ENCODE measurements at regions not wholly inside any gene's neighbourhood (a gene's known extent, or its start where the extent isn't known, plus 50 kb on each side); places are given as distances from the start of the nearest gene placed in this dataset.

GRCh38 chr3:178336336-178336735, 199.9 kb upstream of the KCNMB2 start:
- no peak for TF ChIP-seq CTCF (IDR thresholded peaks at IDR 0.05; ENCODE audit: poor library complexity, severe bottlenecking)
- no peak for TF ChIP-seq RAD21 (conservative IDR thresholded peaks at IDR 0.05)
- no peak for TF ChIP-seq POLR2AphosphoS5 (IDR thresholded peaks at IDR 0.05)

Data from neural cell (in vitro differentiated cells).